ENCODE measurements at regions not wholly inside any gene's neighbourhood (a gene's known extent, or its start where the extent isn't known, plus 50 kb on each side); places are given as distances from the start of the nearest gene placed in this dataset.

- TF ChIP-seq CTCF (IDR thresholded peaks at IDR 0.05; ENCODE audit: low read depth, low read length), result no peak
- TF ChIP-seq EZH2phosphoT487 (IDR thresholded peaks at IDR 0.05; ENCODE audit: low read depth), result no peak
Observed at GRCh38 chr2:41521211-41521610, 526.6 kb upstream of the PKDCC start.
